ENCODE measurements at regions not wholly inside any gene's neighbourhood (a gene's known extent, or its start where the extent isn't known, plus 50 kb on each side); places are given as distances from the start of the nearest gene placed in this dataset.

DNA sequence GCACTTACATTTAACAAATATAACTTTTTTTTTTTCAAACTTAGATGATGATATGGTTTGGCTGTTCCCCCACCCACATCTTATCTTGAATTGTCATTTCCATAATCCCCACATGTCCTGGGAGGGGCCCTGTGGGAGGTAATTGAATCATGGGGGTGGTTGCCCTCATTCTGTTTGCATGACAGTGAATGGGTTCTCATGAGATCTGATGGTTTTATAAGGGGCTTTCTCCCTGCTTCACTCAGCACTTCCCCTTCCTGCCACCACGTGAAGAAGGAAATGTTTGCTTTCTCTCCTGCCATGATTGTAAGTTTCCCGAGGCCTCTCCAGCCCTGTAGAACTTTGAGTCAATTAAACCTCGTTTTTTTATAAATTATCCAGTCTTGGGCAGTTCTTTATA lies 432.6 kb downstream of the AMY1C start:
- WGBS, 2 donors: 39 to 44% methylated on average over 3 of the region's 3 CpGs

DNA sequence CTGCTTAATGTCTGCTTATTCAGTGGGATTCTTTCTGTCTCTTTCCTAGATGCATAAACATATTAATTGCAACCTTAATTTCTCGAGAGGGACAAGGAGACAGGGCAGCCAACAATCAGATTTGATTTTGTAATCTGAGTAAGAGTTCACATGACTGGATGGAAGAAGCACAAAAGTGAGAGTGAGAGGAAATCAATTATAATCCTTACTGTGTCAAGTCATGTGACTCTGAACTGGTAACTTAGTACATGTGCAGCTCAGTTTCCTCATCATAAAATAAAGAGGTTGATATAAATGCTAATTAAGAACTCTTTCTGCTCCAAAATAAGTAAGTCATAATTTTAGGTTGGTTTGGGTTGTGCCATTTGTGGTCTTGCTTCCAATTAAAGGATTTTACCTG lies 439.5 kb downstream of the AMY1C start:
- no peak overlapping the region for H3K4me3 ChIP-seq (ENCODE audit: low read depth, poor library complexity, severe bottlenecking)
- no peak for TF ChIP-seq POLR2A (IDR thresholded peaks at IDR 0.05)
- TF ChIP-seq, protein P1, sequence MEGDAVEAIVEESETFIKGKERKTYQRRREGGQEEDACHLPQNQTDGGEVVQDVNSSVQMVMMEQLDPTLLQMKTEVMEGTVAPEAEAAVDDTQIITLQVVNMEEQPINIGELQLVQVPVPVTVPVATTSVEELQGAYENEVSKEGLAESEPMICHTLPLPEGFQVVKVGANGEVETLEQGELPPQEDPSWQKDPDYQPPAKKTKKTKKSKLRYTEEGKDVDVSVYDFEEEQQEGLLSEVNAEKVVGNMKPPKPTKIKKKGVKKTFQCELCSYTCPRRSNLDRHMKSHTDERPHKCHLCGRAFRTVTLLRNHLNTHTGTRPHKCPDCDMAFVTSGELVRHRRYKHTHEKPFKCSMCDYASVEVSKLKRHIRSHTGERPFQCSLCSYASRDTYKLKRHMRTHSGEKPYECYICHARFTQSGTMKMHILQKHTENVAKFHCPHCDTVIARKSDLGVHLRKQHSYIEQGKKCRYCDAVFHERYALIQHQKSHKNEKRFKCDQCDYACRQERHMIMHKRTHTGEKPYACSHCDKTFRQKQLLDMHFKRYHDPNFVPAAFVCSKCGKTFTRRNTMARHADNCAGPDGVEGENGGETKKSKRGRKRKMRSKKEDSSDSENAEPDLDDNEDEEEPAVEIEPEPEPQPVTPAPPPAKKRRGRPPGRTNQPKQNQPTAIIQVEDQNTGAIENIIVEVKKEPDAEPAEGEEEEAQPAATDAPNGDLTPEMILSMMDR (IDR thresholded peaks at IDR 0.05): no peak
- intact Hi-C loops (cut with DNase I; ENCODE audit: low total_unique reads): no loop called here
- no peak for DNase-seq (ENCODE audit: low spot score in 2 of 2)
- WGBS, 2 donors: 57 to 63% methylated on average over 1 of the region's 1 CpG

More for the DNA sequence above, 432.6 kb downstream of the AMY1C start:
- no peak for TF ChIP-seq POLR2A (IDR thresholded peaks at IDR 0.05)
- TF ChIP-seq, protein P1 (IDR thresholded peaks at IDR 0.05): no peak
- intact Hi-C loops (cut with DNase I; ENCODE audit: low total_unique reads): no loop called here
- H3K4me3 ChIP-seq (ENCODE audit: low read depth, poor library complexity, severe bottlenecking): no peak overlapping the region
- DNase-seq (ENCODE audit: low spot score in 2 of 2): no peak

DNA sequence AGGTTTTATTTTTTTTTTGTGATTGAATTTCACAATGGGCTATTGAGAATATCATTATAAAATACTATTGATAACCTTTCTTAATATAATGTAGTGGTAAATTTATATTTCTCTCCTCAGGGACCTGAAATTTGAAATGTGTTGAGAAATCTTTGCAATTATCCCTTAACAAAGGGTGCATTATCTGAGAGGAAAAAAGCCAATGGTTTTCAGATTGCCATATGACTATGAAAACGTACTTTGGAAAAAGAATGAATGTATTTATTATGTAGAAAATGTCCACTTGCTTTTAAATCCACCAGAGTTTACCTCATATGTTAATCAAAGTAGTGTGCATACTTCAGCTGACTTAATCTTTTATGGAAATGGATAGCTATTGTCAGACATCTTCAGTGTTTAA lies 441.1 kb downstream of the AMY1C start:
- H3K4me3 ChIP-seq (ENCODE audit: low read depth, poor library complexity, severe bottlenecking): no peak overlapping the region
- 44 to 47% methylated on average over 1 of the region's 1 CpG for WGBS, 2 donors
- intact Hi-C loops (cut with DNase I; ENCODE audit: low total_unique reads): no loop called here
- DNase-seq (ENCODE audit: low spot score in 2 of 2): no peak
- no peak for TF ChIP-seq POLR2A (IDR thresholded peaks at IDR 0.05)
- TF ChIP-seq, protein P1 (IDR thresholded peaks at IDR 0.05): no peak

DNA sequence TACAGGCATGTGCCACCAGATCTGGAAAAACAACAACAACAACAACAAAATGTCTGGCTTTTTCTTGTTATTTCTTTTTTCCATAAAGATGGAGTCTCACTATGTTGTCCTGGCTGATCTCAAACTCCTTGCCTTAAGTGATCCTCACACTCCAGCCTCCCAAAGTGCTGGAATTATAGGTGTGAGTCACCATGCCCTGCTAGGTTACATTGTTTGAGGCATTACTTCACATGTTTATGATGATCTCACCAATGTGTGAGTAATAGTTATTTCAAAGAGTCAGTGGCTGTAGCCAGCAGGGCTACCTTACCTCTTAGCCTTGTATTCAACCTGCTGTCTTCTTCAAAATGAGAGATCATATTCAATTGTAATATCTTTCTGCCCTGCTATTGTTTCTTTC lies 445.7 kb downstream of the AMY1C start:
- no peak overlapping the region for H3K4me3 ChIP-seq (ENCODE audit: low read depth, poor library complexity, severe bottlenecking)

DNA sequence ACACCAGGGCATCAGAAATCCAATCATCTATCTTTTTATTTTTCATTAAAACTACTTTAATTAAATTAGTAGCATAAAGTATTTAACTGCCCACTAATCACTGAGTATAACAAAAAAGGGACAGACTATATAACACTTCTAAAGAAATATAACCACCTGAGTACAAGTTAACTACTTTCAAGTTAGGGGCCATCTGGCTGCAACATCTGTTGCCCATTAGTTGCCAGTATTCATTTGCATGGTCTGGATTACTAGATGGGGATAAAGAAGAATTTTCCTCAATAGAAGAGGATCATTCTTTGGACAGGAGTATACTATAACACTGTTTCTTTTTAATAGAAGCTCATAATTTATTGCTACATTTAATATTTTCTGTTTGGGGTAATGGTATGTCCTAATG lies 446.4 kb downstream of the AMY1C start:
- intact Hi-C loops (cut with DNase I; ENCODE audit: low total_unique reads): no loop called here
- H3K4me3 ChIP-seq (ENCODE audit: low read depth, poor library complexity, severe bottlenecking): no peak overlapping the region
- DNase-seq (ENCODE audit: low spot score in 2 of 2): no peak
- TF ChIP-seq, protein P1 (IDR thresholded peaks at IDR 0.05): no peak
- no peak for TF ChIP-seq POLR2A (IDR thresholded peaks at IDR 0.05)

More for the DNA sequence above, 445.7 kb downstream of the AMY1C start:
- no peak for DNase-seq (ENCODE audit: low spot score in 2 of 2)
- intact Hi-C loops (cut with DNase I; ENCODE audit: low total_unique reads): no loop called here
- no peak for TF ChIP-seq POLR2A (IDR thresholded peaks at IDR 0.05)
- TF ChIP-seq, protein P1 (IDR thresholded peaks at IDR 0.05): no peak

DNA sequence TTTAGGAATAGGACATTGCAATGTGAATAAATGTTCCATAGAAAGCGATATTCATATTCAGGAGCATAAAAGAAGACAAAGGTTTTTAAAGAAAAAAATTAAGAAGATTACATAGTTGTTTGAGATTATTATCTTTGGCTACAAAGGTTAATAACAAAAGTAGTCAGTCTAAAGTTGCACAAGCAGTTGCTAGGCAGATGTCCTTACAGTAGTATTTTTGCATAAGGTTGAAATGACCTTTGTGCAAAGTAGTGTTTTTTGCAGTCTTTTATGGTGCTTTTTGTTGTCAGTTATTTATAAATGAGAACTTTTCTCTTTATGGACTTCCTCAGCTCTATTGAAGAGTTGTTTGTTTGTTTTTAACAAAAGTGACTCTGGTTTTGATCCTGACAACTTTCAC lies 447.8 kb downstream of the AMY1C start:
- intact Hi-C loops (cut with DNase I; ENCODE audit: low total_unique reads): no loop called here
- no peak overlapping the region for H3K4me3 ChIP-seq (ENCODE audit: low read depth, poor library complexity, severe bottlenecking)
- no peak for TF ChIP-seq POLR2A (IDR thresholded peaks at IDR 0.05)
- TF ChIP-seq, protein P1 (IDR thresholded peaks at IDR 0.05): no peak
- 92 to 95% methylated on average over 1 of the region's 1 CpG for WGBS, 2 donors
- no peak for DNase-seq (ENCODE audit: low spot score in 2 of 2)
